K562 (cell line): ENCODE measurements at regions not wholly inside any gene's neighbourhood (a gene's known extent, or its start where the extent isn't known, plus 50 kb on each side); places are given as distances from the start of the nearest gene placed in this dataset.

Experiments
- ATAC-seq: fragments of 200-7000 bp; cut with Tn5 transposase; 3 replicates; pipeline ENCODE4 v1.9.1; 2020; ENCODE audit warnings: moderate library complexity
- BruUV-seq: library from RNA; stranded (reverse); fragments of 400-500 nt; replicated peaks from 2 replicates; lab custom pipeline; 2021; lab: Mats Ljungman, UMichigan
- CTCF ChIA-PET: fragments of 300-600 bp; formaldehyde crosslinking; extraction: SDS; loops from one replicate; lab custom pipeline; 2021; ENCODE audit warnings: low intra/inter-chr PET ratio; lab: Yijun Ruan, JAX
- POLR2A ChIA-PET: fragments of 300-600, 350-650 bp; sonication (Branson Sonifier 250); formaldehyde crosslinking; extraction: SDS; loops from one replicate; lab custom pipeline; 2021; ENCODE audit warnings: antibody characterized with exemption, inconsistent platforms; lab: Yijun Ruan, JAX
- DNase-seq, 4 experiments: peaks; one replicate each; pipeline versions ENCODE4 v3.0.0 to v3.0.0-alpha.2; 2011 to 2018; ENCODE audit warnings: low spot score in 3 of 4, mixed read lengths in 3 of 4; ENCODE audit errors: extremely low read depth in 1 of 4
- FAIRE-seq: peaks from 2 replicates; lab custom pipeline; 2011; peaks lifted over from hg19 to GRCh38; lab: Jason Lieb, UNC
- H2AFZ ChIP-seq: 2 replicates; pipeline ENCODE4 v1.6.0; 2011; ENCODE audit warnings: low read depth, low read length, control low read depth, inconsistent platforms
- H3K27ac ChIP-seq: fragments of 200-600 bp; 3 replicates; pipeline ENCODE4 v1.8.0; 2011; ENCODE audit warnings: low read depth, mild to moderate bottlenecking, control low read depth, inconsistent platforms, low read length, moderate library complexity, mixed read lengths; ENCODE audit errors: extremely low read depth
- H3K27me3 ChIP-seq, 2 experiments: fragments of 300-600 bp in 1 of 2; 2 replicates in 1 of 2; 3 replicates in 1 of 2; pipeline versions ENCODE4 v1.6.0 to v1.8.0; 2011; ENCODE audit warnings: inconsistent platforms in 2 of 2, low read length in 2 of 2, mild to moderate bottlenecking in 1 of 2, mixed read lengths in 1 of 2, moderate library complexity in 1 of 2; ENCODE audit not compliant: control insufficient read depth in 2 of 2, insufficient read depth in 2 of 2
- H3K36me3 ChIP-seq: fragments of 300-600 bp; 3 replicates; pipeline ENCODE4 v1.8.0; 2011; ENCODE audit warnings: mild to moderate bottlenecking, low read length, inconsistent platforms; ENCODE audit not compliant: control insufficient read depth, insufficient read depth
- H3K4me1 ChIP-seq, 2 experiments: fragments of 200-600 bp in 1 of 2; replicated peaks in 1 of 2; 2 replicates in 1 of 2; 3 replicates in 1 of 2; pipeline versions ENCODE4 v1.5.1 to v1.8.0; 2011; ENCODE audit warnings: inconsistent platforms in 2 of 2, low read length in 2 of 2, mild to moderate bottlenecking in 1 of 2, mixed read lengths in 1 of 2, moderate library complexity in 1 of 2; ENCODE audit not compliant: control insufficient read depth in 2 of 2, insufficient read depth in 2 of 2
- H3K4me2 ChIP-seq: 2 replicates; pipeline ENCODE4 v1.6.1; 2011; ENCODE audit warnings: low read length, control low read depth, inconsistent platforms, mixed read lengths; ENCODE audit not compliant: insufficient read depth
- H3K4me3 ChIP-seq: fragments of 200-600 bp; sonication (generic), shearing (Covaris generic); 2 replicates; pipeline ENCODE4 v1.5.1; 2016; ENCODE audit warnings: control low read depth, inconsistent platforms
- H3K79me2 ChIP-seq: fragments of 200-600 bp; 3 replicates; pipeline ENCODE4 v1.8.0; 2011; ENCODE audit warnings: low read length, inconsistent platforms; ENCODE audit not compliant: control insufficient read depth, insufficient read depth
- H3K9ac ChIP-seq, 2 experiments: 2 replicates each; pipeline versions ENCODE4 v1.6.0 to v1.6.1; 2011; ENCODE audit warnings: low read depth in 2 of 2, low read length in 2 of 2, control low read depth in 1 of 2, inconsistent platforms in 1 of 2, mild to moderate bottlenecking in 1 of 2, mixed read lengths in 1 of 2; ENCODE audit not compliant: insufficient read depth in 1 of 2
- H3K9me1 ChIP-seq: one replicate; pipeline ENCODE4 v1.6.0; 2011; ENCODE audit warnings: inconsistent platforms, mild to moderate bottlenecking, low read length, moderate library complexity; ENCODE audit not compliant: control insufficient read depth, insufficient read depth
- H3K9me3 ChIP-seq: replicated peaks from 2 replicates; pipeline ENCODE4 v1.5.1; 2011; ENCODE audit warnings: low read depth, low read length, inconsistent platforms; ENCODE audit not compliant: control insufficient read depth, insufficient read depth
- H4K20me1 ChIP-seq: replicated peaks from 2 replicates; pipeline ENCODE4 v1.6.1; 2011; ENCODE audit warnings: low read length, inconsistent platforms, mixed read lengths; ENCODE audit not compliant: control insufficient read depth, insufficient read depth
- ETV5 ChIP-seq: sonication (generic); formaldehyde crosslinking; IDR thresholded peaks from 2 replicates; pipeline ENCODE4 v1.4.0; 2020; ENCODE audit warnings: low read depth, mild to moderate bottlenecking, missing genetic modification reagents
- GABPA ChIP-seq: fragments of 200-800 bp; sonication (Bioruptor generic); conservative IDR thresholded peaks from 2 replicates; pipeline ENCODE4 v1.6.1; 2016; ENCODE audit warnings: low read depth, missing genetic modification characterization, missing compliant biosample characterization
- MCM3 ChIP-seq: fragments of 450-650 bp; IDR thresholded peaks from 2 replicates; pipeline ENCODE4 v1.6.1; 2016
- NFE2L1 ChIP-seq: fragments of 450-650 bp; IDR thresholded peaks from 2 replicates; pipeline ENCODE4 v1.6.1; 2016; ENCODE audit warnings: missing genetic modification characterization, low read depth, mild to moderate bottlenecking, missing compliant biosample characterization, moderate library complexity, borderline replicate concordance
- TCF3 ChIP-seq: sonication (generic); formaldehyde crosslinking; IDR thresholded peaks from 2 replicates; pipeline ENCODE4 v1.4.0; 2020; ENCODE audit warnings: mild to moderate bottlenecking, missing genetic modification reagents
- WGBS: fragments of 100-300 bp; shearing (Covaris generic); methylation state at CpG from one replicate; pipeline ENCODE4 v1.1.6; 2016; ENCODE audit warnings: low coverage, mixed read lengths; ENCODE audit not compliant: insufficient coverage; ENCODE audit errors: missing lambda C conversion rate; 5-methylcytosine and 5-hydroxymethylcytosine counted together
- in situ Hi-C: fragments of 300-500 bp; cut with MboI; formaldehyde crosslinking; loops from 4 replicates; pipeline ENCODE4 v1.15.0; 2018; ENCODE audit warnings: inconsistent platforms, mixed read lengths
- intact Hi-C: fragments of 100-400 bp; cut with micrococcal nuclease; formaldehyde crosslinking; loops from 2 replicates; pipeline ENCODE4 v1.14.2; 2022

GRCh38 chr2:235332240-235332890, 161.5 kb upstream of the AGAP1 start:
- Histone ChIP-seq H3K9me1 (no peaks in the 10 kb centered on the region), H2AFZ (no peak overlapping the region), H3K4me1 (no peaks in the 10 kb centered on the region; a peak in 1 of 5 replicates), H3K4me2 (no peak overlapping the region), H3K36me3 (no peaks in the 10 kb centered on the region), H3K27ac (no peak overlapping the region), H3K9ac (no peak overlapping the region), H3K4me3 (no peak overlapping the region), H4K20me1 (no peaks in the 10 kb centered on the region), H3K79me2 (no peaks in the 10 kb centered on the region), H3K27me3 (peaks cover 0 to 2% of the 10 kb centered on the region in 2 experiments; a peak in 3 of 5 replicates), H3K9me3 (no peaks in the 10 kb centered on the region)
- intact Hi-C loops, result no loop called here
- BruUV-seq, result no TSS peak
- ChIA-PET POLR2A (no interaction called here), CTCF (no interaction called here)
- DNase-seq, result no peak
- 0% methylated on average over 3 of the region's 5 CpGs for WGBS
- FAIRE-seq, result no peak
- TF ChIP-seq NFE2L1 (tag) (no peak), ETV5 (CRISPR knock-in tag) (no peak), MCM3 (no peak)
- in situ Hi-C loops, result no loop called here
- ATAC-seq, result no peak

GRCh38 chr2:235333076-235333475, 160.8 kb upstream of the AGAP1 start:
- no peak overlapping the region for H3K27ac ChIP-seq
- in situ Hi-C loops (no loop called here), intact Hi-C loops (no loop called here)
- no peaks in the 10 kb centered on the region for H3K79me2 ChIP-seq
- no TSS peak for BruUV-seq
- H4K20me1 ChIP-seq, result no peaks in the 10 kb centered on the region
- DNase-seq, result no peak
- H2AFZ ChIP-seq, result no peak overlapping the region
- CTCF ChIA-PET, result no interaction called here
- TF ChIP-seq GABPA (tag) (no peak), TCF3 (CRISPR knock-in tag) (0 out of 2 replicates have a peak, but pooled peaks have one; percentile 14)
- TF ChIP-seq, all 486 proteins: peak for 1
- FAIRE-seq (no peak), ATAC-seq (no peak)
- Histone ChIP-seq H3K27me3 (peaks cover 0 to 2% of the 10 kb centered on the region in 2 experiments; a peak in 2 of 5 replicates), H3K9ac (no peak overlapping the region), H3K4me1 (no peaks in the 10 kb centered on the region; a peak in 1 of 5 replicates), H3K4me3 (no peak overlapping the region), H3K9me1 (no peaks in the 10 kb centered on the region), H3K4me2 (no peak overlapping the region), H3K9me3 (no peaks in the 10 kb centered on the region), H3K36me3 (no peaks in the 10 kb centered on the region)
- POLR2A ChIA-PET, result no interaction called here
- WGBS, result 2% methylated on average over 5 of the region's 5 CpGs
